ENCODE measurements at regions not wholly inside any gene's neighbourhood (a gene's known extent, or its start where the extent isn't known, plus 50 kb on each side); places are given as distances from the start of the nearest gene placed in this dataset.
"Not testable (repeated sequence)": the region's sequence is repeated elsewhere in the genome, so short reads cannot be mapped to it uniquely, and the experiment has no call there.

DNA sequence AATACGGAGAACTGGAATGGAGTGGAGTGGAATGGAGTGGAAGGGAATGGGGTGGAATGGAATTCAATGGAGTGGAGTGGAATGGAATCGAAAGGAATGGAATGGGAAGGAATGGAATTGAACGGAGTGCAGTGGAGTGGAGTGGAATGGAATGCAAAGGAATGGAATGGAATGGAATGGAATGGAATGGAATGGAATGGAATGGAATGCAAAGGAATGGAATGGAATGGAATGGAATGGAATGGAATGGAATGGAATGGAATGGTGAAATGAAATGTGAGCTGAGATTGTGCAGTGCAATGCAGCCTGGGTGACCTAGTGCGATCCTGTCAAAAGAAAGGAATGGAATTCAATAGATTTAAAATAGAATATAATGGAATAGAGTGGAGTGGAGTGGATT is 357.3 kb upstream of the WSB1 start:
- DNase-seq, result not testable (repeated sequence)

DNA sequence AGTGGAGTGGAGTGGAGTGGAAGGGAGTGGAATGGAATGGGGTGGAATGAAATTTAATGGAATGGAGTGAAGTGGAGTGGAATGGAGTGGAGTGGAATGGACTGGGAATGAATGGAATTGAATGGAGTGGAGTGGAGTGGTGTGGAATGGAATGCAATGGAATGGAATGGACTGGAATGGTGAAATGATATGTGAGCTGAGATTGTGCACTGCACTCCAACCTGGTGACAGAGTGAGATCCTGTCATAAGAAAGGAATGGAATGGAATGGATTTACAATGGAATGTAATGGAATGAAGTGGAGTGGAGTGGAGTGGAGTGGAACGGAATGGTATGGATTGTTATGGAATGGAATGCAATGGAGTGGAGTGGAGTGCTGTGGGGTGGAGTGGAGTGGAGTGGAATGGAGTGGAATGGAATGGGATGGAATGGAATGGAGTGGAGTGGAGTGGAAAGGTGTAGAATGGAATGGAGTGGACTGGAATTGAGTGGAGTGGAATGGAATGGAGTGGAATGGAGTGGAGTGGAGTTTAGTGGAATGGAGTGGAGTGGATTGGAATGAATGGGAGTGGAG is 356.1 kb upstream of the WSB1 start:
- DNase-seq, result not testable (repeated sequence)

GRCh38 chr17:26939755-26940154 is 354.2 kb upstream of the WSB1 start:
- not testable (repeated sequence) for DNase-seq

DNA sequence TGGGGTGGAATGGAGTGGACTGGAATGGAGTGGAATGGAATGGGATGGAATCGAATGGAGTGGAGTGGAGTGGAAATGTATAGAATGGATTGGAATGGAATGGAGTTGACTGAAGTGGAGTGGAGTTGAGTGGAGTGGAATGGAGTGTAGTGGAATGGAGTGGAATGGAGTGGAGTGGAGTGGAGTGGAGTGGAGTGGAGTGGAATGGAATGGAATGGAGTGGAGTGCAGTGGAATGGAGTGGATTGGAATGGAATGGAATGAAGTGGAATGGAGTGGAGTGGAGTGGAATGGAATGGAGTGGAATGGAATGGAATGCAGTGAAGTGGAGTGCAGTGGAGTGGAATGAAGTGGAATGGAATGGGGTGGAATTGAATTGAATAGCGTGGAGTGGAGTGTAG is 353.3 kb upstream of the WSB1 start:
- DNase-seq, result not testable (repeated sequence)

- no peak for DNase-seq
Observed at GRCh38 chr17:26962255-26963162, 331.4 kb upstream of the WSB1 start.

GRCh38 chr17:26963163-26963503 is 330.8 kb upstream of the WSB1 start:
- no peak for DNase-seq

GRCh38 chr17:26965898-26966624 is 327.9 kb upstream of the WSB1 start:
- DNase-seq, result not testable (repeated sequence)

DNA sequence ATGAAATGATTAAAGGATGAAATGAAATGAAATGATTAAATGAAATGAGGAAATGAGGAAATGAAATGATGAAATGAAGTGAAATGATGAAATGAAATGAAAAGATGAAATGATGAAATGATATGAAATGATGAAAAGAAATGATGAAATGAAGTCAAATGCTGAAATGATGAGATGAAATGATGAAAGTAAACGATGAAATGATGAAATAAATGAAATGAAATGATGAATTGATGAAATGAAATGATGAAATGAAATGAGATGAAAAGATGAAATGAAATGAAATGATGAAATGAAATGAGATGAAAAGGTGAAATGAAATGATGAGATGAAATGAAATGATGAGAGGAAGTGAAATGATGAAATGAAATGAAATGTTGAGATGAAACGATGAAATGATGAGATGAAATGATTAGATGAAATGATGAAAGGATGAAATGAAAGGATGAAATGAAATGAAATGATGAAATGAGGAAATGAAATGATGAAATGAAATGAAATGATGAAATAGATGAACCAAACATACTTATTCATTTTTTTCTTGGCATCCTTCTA is 327.2 kb upstream of the WSB1 start:
- not testable (repeated sequence) for DNase-seq

DNA sequence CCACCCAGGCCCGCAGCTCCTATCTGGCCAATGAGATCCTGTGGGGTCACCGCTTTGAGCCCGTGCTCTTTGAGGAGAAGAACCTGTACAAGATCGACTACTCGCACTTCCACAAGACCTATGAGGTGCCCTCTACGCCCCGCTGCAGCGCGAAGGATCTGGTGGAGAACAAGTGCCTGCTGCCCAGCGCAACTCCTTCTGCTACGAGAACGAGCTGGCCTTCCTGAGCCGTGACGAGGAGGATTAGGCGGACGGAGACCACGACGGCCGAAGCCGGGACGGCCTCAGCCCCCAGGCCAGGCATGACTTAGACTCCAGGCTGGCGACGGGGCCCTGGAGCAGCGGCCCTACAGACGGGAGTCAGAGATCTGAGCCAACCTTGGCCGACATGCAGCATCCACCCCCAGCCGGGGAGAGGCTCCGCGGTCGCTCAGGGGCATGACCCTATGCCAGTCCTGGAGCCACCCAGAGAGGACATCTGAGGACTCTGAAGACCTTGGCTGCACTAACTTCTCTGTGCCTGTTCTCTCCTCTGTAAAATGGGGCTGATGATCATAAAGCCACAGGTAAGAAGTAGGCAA is 312.0 kb upstream of the WSB1 start:
- not testable (repeated sequence) for DNase-seq

- DNase-seq, result not testable (repeated sequence)
Observed at GRCh38 chr17:26982563-26982962, 311.4 kb upstream of the WSB1 start.

GRCh38 chr17:26987851-26988250 is 306.1 kb upstream of the WSB1 start:
- not testable (repeated sequence) for DNase-seq

DNA sequence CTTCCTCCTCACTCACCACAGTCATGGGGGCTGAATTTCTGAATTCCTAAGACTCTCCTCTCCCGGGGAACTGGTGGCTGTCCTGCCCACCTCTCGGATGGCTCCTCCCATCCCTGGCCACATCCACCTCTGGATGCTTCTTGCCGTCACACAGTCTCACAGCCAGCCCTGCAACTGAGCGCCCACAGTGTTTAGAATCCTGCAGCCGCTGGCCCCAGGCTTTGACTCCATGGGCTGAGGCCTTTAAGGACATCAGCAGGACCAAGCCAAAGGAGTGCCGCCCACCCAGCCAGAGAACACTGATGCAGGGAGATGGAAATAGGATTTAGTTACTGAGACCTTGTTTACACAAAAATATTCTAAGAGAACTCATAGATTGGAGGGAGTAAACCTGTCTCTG is 299.3 kb upstream of the WSB1 start:
- not testable (repeated sequence) for DNase-seq

DNA sequence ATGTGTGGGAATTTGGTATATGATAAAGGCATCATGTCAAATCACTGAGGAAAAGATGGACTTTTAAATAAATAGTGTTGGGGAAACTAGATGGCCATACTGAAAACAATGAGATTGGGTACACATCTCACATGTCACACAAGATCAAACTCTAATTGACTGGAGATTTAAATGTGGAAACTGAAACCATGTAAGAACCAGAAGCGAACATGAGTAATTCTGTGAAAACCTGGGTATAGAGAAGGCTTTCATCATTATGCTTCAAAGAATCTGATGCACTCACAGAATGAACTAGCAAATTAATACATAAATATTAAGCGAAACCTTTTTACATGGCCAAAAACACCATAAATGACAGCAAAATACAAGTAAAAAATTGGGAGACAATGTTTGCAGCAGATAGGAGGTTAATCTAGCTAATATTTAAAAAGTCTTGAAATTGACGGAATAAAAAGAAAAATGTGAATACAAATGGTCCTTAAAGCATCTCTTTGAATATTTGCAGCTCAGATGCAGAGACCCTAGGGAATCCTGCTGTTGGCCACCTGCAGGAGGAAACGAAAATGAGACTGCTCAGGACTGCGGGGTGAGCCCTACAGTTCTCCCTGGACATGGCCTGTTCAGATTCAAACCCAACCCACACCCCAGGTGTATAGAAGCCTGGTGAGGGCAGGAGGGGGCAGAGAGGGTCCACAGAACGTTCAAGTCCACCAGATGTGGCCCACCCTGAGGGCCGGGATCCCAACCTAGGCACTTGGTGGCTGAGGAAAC is 297.6 kb upstream of the WSB1 start:
- DNase-seq, result not testable (repeated sequence)

DNA sequence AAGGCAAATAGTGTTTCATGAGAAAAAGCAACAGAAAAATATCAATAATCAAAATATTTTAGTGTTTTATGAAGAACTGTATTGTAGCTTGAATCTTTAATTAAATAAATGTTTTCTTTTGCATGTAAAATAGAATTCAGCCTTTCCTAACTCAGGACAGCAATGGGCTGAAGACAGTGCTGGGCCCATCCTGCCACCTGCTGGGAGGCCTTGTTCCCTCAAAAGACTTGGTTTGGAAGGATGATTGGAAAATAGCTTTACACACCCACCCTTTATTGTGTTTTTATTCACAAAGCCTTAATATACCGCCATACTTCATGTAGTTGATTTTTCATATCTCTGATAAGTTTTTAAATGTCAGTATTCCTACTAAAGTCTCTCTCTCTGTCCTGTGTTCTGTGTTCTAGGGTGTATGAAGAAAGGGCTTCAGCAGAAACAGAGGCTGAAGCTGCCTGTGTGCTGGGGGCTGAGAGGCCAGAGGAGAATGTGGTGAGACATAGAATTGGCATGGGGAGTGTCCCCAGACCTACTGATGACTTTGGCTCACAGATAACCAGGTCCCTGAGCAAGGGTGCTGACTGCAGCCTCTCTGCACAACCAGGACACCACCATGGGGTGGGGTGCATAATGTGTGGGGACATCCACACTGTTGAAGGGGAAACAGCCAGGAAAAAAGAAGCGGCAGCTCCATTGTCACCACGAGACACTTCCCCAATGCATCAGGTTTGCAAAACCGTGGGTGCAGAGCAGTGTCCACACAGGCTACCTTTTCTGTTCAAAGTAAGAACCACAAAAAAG is 286.0 kb upstream of the WSB1 start:
- not testable (repeated sequence) for DNase-seq

- no peak for DNase-seq
Observed at GRCh38 chr17:27009087-27009486, 284.8 kb upstream of the WSB1 start.

- not testable (repeated sequence) for DNase-seq
Observed at GRCh38 chr17:27010138-27010537, 283.8 kb upstream of the WSB1 start.

DNA sequence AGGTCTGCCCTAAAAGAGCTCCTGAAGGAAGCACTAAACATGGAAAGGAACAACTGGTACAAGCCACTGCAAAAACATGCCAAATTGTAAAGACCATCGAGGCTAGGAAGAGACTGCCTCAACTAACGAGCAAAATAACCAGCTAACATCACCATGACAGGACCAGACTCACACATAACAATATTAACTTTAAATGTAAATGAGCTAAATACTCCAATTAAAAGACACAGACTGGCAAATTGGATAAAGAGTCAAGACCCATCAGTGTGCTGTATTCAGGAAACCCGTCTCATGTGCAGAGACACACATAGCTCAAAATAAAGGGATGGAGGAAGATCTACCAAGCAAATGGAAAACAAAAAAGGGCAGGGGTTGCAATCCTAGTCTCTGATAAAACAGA is 263.4 kb upstream of the WSB1 start:
- not testable (repeated sequence) for DNase-seq

- DNase-seq, result no peak
Observed at GRCh38 chr17:27038676-27039075, 255.2 kb upstream of the WSB1 start.

- DNase-seq, result not testable (repeated sequence)
Observed at GRCh38 chr17:27045039-27045438, 248.9 kb upstream of the WSB1 start.

DNA sequence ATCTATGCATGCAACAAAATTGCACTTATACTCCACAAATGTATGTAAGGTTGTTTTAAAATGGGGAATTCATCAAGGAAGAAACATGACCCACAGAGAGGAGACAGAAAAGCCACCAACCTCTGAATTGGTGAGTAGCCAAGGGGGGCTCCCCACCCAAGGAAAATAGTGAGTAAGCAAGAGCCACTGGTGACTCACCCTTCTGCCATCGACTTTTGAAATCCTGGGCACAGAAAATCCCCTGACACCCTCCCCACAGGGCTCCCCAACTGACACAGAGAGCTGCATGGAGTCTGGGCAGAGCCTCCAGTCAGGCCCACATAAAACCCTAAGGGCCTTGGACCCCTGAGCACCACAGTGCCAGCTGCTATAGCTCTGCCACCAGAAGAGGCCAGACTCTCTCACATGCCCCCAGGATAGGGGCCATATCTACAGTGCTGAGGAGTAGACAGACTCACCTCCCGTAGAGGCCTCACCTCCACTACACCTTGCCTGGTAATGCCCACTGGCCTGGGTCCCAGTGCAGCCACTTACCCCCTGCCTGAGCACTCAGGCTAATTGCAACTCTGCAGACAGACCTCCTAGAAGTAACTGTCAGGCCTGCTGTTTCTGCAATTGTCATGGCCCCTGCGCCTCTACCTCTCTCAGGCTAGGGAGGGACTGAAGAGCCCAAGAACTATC is 244.7 kb upstream of the WSB1 start:
- DNase-seq, result no peak

DNA sequence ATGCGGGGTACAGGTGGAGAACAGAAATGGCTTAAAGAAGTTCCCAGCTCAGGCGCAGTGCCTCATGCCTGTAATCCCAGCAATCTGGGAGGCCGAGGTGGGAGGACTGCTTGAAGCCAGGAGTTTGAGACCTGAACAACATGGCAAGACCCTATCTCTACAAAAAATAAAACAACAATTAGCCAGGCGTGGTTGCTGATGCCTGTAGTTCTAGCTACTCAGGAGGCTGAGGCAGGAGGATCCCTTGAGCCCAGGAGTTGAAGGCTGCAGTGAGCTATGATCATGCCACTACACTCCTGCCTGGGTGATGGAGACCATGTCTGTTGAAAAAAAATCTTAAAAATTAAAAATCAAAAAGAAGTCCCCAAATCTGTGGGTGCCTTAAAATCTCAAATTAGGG is 228.3 kb upstream of the WSB1 start:
- DNase-seq, result no peak

Data from activated CD4-positive, alpha-beta T cell treated with anti-CD3 and anti-CD28 coated beads for 1 hour (primary cell).